Body of pancreas (tissue), 4 donors: ENCODE measurements at regions not wholly inside any gene's neighbourhood (a gene's known extent, or its start where the extent isn't known, plus 50 kb on each side); places are given as distances from the start of the nearest gene placed in this dataset.

Source experiments
- CTCF ChIP-seq, 7 experiments: fragments of 450-650 bp in 4 of 7; fragments of 200-600 bp in 3 of 7; sonication (generic) in 3 of 7; IDR thresholded peaks; one replicate each; pipeline ENCODE4 v1.5.1; 2016 to 2019; ENCODE audit warnings: antibody characterized with exemption in 7 of 7
- POLR2A ChIP-seq, 3 donors: fragments of 450-650 bp; IDR thresholded peaks; one replicate each; pipeline ENCODE4 v1.6.1; 2016; ENCODE audit warnings: antibody characterized with exemption in 3 of 3, mild to moderate bottlenecking in 2 of 3

- TF ChIP-seq CTCF (IDR thresholded peaks at IDR 0.05) (no peak), POLR2A (IDR thresholded peaks at IDR 0.05) (no peak)
Observed at GRCh38 chr5:36536616-36537005, 69.8 kb upstream of the SLC1A3 start.
